ENCODE measurements at regions not wholly inside any gene's neighbourhood (a gene's known extent, or its start where the extent isn't known, plus 50 kb on each side); places are given as distances from the start of the nearest gene placed in this dataset.
"Not testable (repeated sequence)": the region's sequence is repeated elsewhere in the genome, so short reads cannot be mapped to it uniquely, and the experiment has no call there.

GRCh38 chr9:115444959-115445358 lies 327.0 kb upstream of the TNC start:
- Histone ChIP-seq H3K4me3 (ENCODE audit: low read depth, low read length) (no peak overlapping the region), H3K4me1 (ENCODE audit: control insufficient read depth, insufficient read depth, low read length, unreplicated experiment) (no peaks in the 10 kb centered on the region), H3K79me2 (ENCODE audit: control insufficient read depth, insufficient read depth, low read length, unreplicated experiment) (no peaks in the 10 kb centered on the region), H3K27ac (ENCODE audit: low read depth, low read length) (no peak overlapping the region), H3K36me3 (ENCODE audit: insufficient read depth, low read length) (no peaks in the 10 kb centered on the region), H2AFZ (ENCODE audit: low read length, unreplicated experiment) (no peak overlapping the region), H3K27me3 (ENCODE audit: insufficient read depth, low read length) (peaks cover 5% of the 10 kb centered on the region; the same call in 1 of the 2 replicates)

GRCh38 chr9:115445655-115446054 lies 327.7 kb upstream of the TNC start:
- H3K27ac ChIP-seq (ENCODE audit: low read depth, low read length), result no peak overlapping the region
- H3K36me3 ChIP-seq (ENCODE audit: insufficient read depth, low read length), result no peaks in the 10 kb centered on the region
- no peak overlapping the region for H2AFZ ChIP-seq (ENCODE audit: low read length, unreplicated experiment)
- no peak overlapping the region for H3K4me3 ChIP-seq (ENCODE audit: low read depth, low read length)
- no peaks in the 10 kb centered on the region for H3K79me2 ChIP-seq (ENCODE audit: control insufficient read depth, insufficient read depth, low read length, unreplicated experiment)
- H3K27me3 ChIP-seq (ENCODE audit: insufficient read depth, low read length), result peaks cover 3% of the 10 kb centered on the region; the same call in 1 of the 2 replicates
- no peaks in the 10 kb centered on the region for H3K4me1 ChIP-seq (ENCODE audit: control insufficient read depth, insufficient read depth, low read length, unreplicated experiment)

GRCh38 chr9:115456515-115456914 lies 338.6 kb upstream of the TNC start:
- H3K4me3 ChIP-seq (ENCODE audit: low read depth, low read length), result no peak overlapping the region
- H3K36me3 ChIP-seq (ENCODE audit: insufficient read depth, low read length), result no peaks in the 10 kb centered on the region

GRCh38 chr9:115461280-115461679 lies 343.3 kb upstream of the TNC start:
- Histone ChIP-seq H3K27ac (ENCODE audit: low read depth, low read length) (no peak overlapping the region), H3K27me3 (ENCODE audit: insufficient read depth, low read length) (peaks cover 11% of the 10 kb centered on the region), H3K4me1 (ENCODE audit: control insufficient read depth, insufficient read depth, low read length, unreplicated experiment) (no peaks in the 10 kb centered on the region), H3K36me3 (ENCODE audit: insufficient read depth, low read length) (no peaks in the 10 kb centered on the region), H3K79me2 (ENCODE audit: control insufficient read depth, insufficient read depth, low read length, unreplicated experiment) (no peaks in the 10 kb centered on the region), H2AFZ (ENCODE audit: low read length, unreplicated experiment) (peak overlapping the region; percentile 23), H3K4me3 (ENCODE audit: low read depth, low read length) (no peak overlapping the region)

More at GRCh38 chr9:115456515-115456914, 338.6 kb upstream of the TNC start:
- Histone ChIP-seq H2AFZ (ENCODE audit: low read length, unreplicated experiment) (no peak overlapping the region), H3K4me1 (ENCODE audit: control insufficient read depth, insufficient read depth, low read length, unreplicated experiment) (no peaks in the 10 kb centered on the region), H3K79me2 (ENCODE audit: control insufficient read depth, insufficient read depth, low read length, unreplicated experiment) (no peaks in the 10 kb centered on the region), H3K27ac (ENCODE audit: low read depth, low read length) (no peak overlapping the region), H3K27me3 (ENCODE audit: insufficient read depth, low read length) (peaks cover 14% of the 10 kb centered on the region)

GRCh38 chr9:115462623-115463022 lies 344.7 kb upstream of the TNC start:
- peaks cover 6% of the 10 kb centered on the region for H3K27me3 ChIP-seq (ENCODE audit: insufficient read depth, low read length)
- no peak overlapping the region for H3K4me3 ChIP-seq (ENCODE audit: low read depth, low read length)
- H3K4me1 ChIP-seq (ENCODE audit: control insufficient read depth, insufficient read depth, low read length, unreplicated experiment), result no peaks in the 10 kb centered on the region
- no peaks in the 10 kb centered on the region for H3K79me2 ChIP-seq (ENCODE audit: control insufficient read depth, insufficient read depth, low read length, unreplicated experiment)
- no peaks in the 10 kb centered on the region for H3K36me3 ChIP-seq (ENCODE audit: insufficient read depth, low read length)
- no peak overlapping the region for H3K27ac ChIP-seq (ENCODE audit: low read depth, low read length)
- H2AFZ ChIP-seq (ENCODE audit: low read length, unreplicated experiment), result no peak overlapping the region

- Histone ChIP-seq H3K36me3 (ENCODE audit: insufficient read depth, low read length) (no peaks in the 10 kb centered on the region), H3K27me3 (ENCODE audit: insufficient read depth, low read length) (peaks cover 6% of the 10 kb centered on the region; the same call in 1 of the 2 replicates), H2AFZ (ENCODE audit: low read length, unreplicated experiment) (no peak overlapping the region), H3K4me1 (ENCODE audit: control insufficient read depth, insufficient read depth, low read length, unreplicated experiment) (no peaks in the 10 kb centered on the region), H3K4me3 (ENCODE audit: low read depth, low read length) (no peak overlapping the region), H3K27ac (ENCODE audit: low read depth, low read length) (no peak overlapping the region), H3K79me2 (ENCODE audit: control insufficient read depth, insufficient read depth, low read length, unreplicated experiment) (no peaks in the 10 kb centered on the region)
Measured at GRCh38 chr9:115466756-115467155, 348.8 kb upstream of the TNC start.

GRCh38 chr9:115469841-115470240 lies 351.9 kb upstream of the TNC start:
- Histone ChIP-seq H3K27me3 (ENCODE audit: insufficient read depth, low read length) (peaks cover 13% of the 10 kb centered on the region; the same call in 1 of the 2 replicates), H3K36me3 (ENCODE audit: insufficient read depth, low read length) (no peaks in the 10 kb centered on the region), H3K4me1 (ENCODE audit: control insufficient read depth, insufficient read depth, low read length, unreplicated experiment) (no peaks in the 10 kb centered on the region), H3K27ac (ENCODE audit: low read depth, low read length) (no peak overlapping the region), H3K4me3 (ENCODE audit: low read depth, low read length) (no peak overlapping the region), H3K79me2 (ENCODE audit: control insufficient read depth, insufficient read depth, low read length, unreplicated experiment) (no peaks in the 10 kb centered on the region), H2AFZ (ENCODE audit: low read length, unreplicated experiment) (no peak overlapping the region)

GRCh38 chr9:115473032-115473431 lies 355.1 kb upstream of the TNC start:
- H3K27ac ChIP-seq (ENCODE audit: low read depth, low read length); H3K4me3 ChIP-seq (ENCODE audit: low read depth, low read length): not testable (repeated sequence)

GRCh38 chr9:115481769-115482168 lies 363.8 kb upstream of the TNC start:
- no peaks in the 10 kb centered on the region for H3K27me3 ChIP-seq (ENCODE audit: insufficient read depth, low read length)
- no peaks in the 10 kb centered on the region for H3K79me2 ChIP-seq (ENCODE audit: control insufficient read depth, insufficient read depth, low read length, unreplicated experiment)
- H3K36me3 ChIP-seq (ENCODE audit: insufficient read depth, low read length), result no peaks in the 10 kb centered on the region
- no peak overlapping the region for H3K27ac ChIP-seq (ENCODE audit: low read depth, low read length)
- H3K4me3 ChIP-seq (ENCODE audit: low read depth, low read length), result no peak overlapping the region
- H3K4me1 ChIP-seq (ENCODE audit: control insufficient read depth, insufficient read depth, low read length, unreplicated experiment), result no peaks in the 10 kb centered on the region
- no peak overlapping the region for H2AFZ ChIP-seq (ENCODE audit: low read length, unreplicated experiment)

More at GRCh38 chr9:115473032-115473431, 355.1 kb upstream of the TNC start:
- H3K27me3 ChIP-seq (ENCODE audit: insufficient read depth, low read length), result peaks cover 13% of the 10 kb centered on the region; the same call in 1 of the 2 replicates
- H3K79me2 ChIP-seq (ENCODE audit: control insufficient read depth, insufficient read depth, low read length, unreplicated experiment); H3K4me1 ChIP-seq (ENCODE audit: control insufficient read depth, insufficient read depth, low read length, unreplicated experiment); H2AFZ ChIP-seq (ENCODE audit: low read length, unreplicated experiment); H3K36me3 ChIP-seq (ENCODE audit: insufficient read depth, low read length): not testable (repeated sequence)

GRCh38 chr9:115482747-115483146 lies 364.8 kb upstream of the TNC start:
- no peaks in the 10 kb centered on the region for H3K4me1 ChIP-seq (ENCODE audit: control insufficient read depth, insufficient read depth, low read length, unreplicated experiment)
- H3K4me3 ChIP-seq (ENCODE audit: low read depth, low read length), result no peak overlapping the region
- no peak overlapping the region for H3K27ac ChIP-seq (ENCODE audit: low read depth, low read length)
- H3K36me3 ChIP-seq (ENCODE audit: insufficient read depth, low read length), result no peaks in the 10 kb centered on the region
- no peaks in the 10 kb centered on the region for H3K27me3 ChIP-seq (ENCODE audit: insufficient read depth, low read length)
- H3K79me2 ChIP-seq (ENCODE audit: control insufficient read depth, insufficient read depth, low read length, unreplicated experiment), result no peaks in the 10 kb centered on the region
- no peak overlapping the region for H2AFZ ChIP-seq (ENCODE audit: low read length, unreplicated experiment)

GRCh38 chr9:115492869-115493268 lies 374.9 kb upstream of the TNC start:
- Histone ChIP-seq H3K36me3 (ENCODE audit: insufficient read depth, low read length) (no peaks in the 10 kb centered on the region), H3K4me1 (ENCODE audit: control insufficient read depth, insufficient read depth, low read length, unreplicated experiment) (peaks cover 8% of the 10 kb centered on the region), H3K27ac (ENCODE audit: low read depth, low read length) (no peak overlapping the region), H2AFZ (ENCODE audit: low read length, unreplicated experiment) (no peak overlapping the region), H3K79me2 (ENCODE audit: control insufficient read depth, insufficient read depth, low read length, unreplicated experiment) (no peaks in the 10 kb centered on the region), H3K4me3 (ENCODE audit: low read depth, low read length) (no peak overlapping the region), H3K27me3 (ENCODE audit: insufficient read depth, low read length) (no peaks in the 10 kb centered on the region)
